ENCODE measurements at regions not wholly inside any gene's neighbourhood (a gene's known extent, or its start where the extent isn't known, plus 50 kb on each side); places are given as distances from the start of the nearest gene placed in this dataset.

GRCh38 chr14:58844544-58844943 is 206.8 kb downstream of the DACT1 start:
- H4K20me1 ChIP-seq (ENCODE audit: insufficient read depth, low read depth, low read length), result no peaks in the 10 kb centered on the region
- no peak overlapping the region for H3K4me3 ChIP-seq (ENCODE audit: low read length)
- no peaks in the 10 kb centered on the region for H3K9me3 ChIP-seq (ENCODE audit: low read length)
- H3K4me1 ChIP-seq (ENCODE audit: low read length), result no peaks in the 10 kb centered on the region
- H3K79me2 ChIP-seq (ENCODE audit: low read length), result no peaks in the 10 kb centered on the region
- H2AFZ ChIP-seq (ENCODE audit: low read length), result no peak overlapping the region
- H3K9ac ChIP-seq (ENCODE audit: low read length), result no peak overlapping the region
- no peak overlapping the region for H3K27ac ChIP-seq (ENCODE audit: low read length)
- H3K36me3 ChIP-seq (ENCODE audit: insufficient read depth, low read length), result no peaks in the 10 kb centered on the region
- no peak for DNase-seq
- no peaks in the 10 kb centered on the region for H3K9me2 ChIP-seq (replicated peaks; ENCODE audit: insufficient read depth, low read length)
- no peak overlapping the region for H3K4me2 ChIP-seq (ENCODE audit: low read depth, low read length, poor library complexity, severe bottlenecking)
- no peaks in the 10 kb centered on the region; the same call in 1 of the 2 replicates for H3K27me3 ChIP-seq (ENCODE audit: low read length)

GRCh38 chr14:58846682-58847465 is 209.1 kb downstream of the DACT1 start:
- H3K9ac ChIP-seq (ENCODE audit: low read length), result no peak overlapping the region
- no peaks in the 10 kb centered on the region for H4K20me1 ChIP-seq (ENCODE audit: insufficient read depth, low read depth, low read length)

GRCh38 chr14:58848365-58848764 is 210.6 kb downstream of the DACT1 start:
- Histone ChIP-seq H3K9ac (ENCODE audit: low read length) (no peak overlapping the region), H3K4me3 (ENCODE audit: low read length) (no peak overlapping the region)

More at GRCh38 chr14:58846682-58847465, 209.1 kb downstream of the DACT1 start:
- Histone ChIP-seq H3K4me3 (ENCODE audit: low read length) (no peak overlapping the region), H3K4me2 (ENCODE audit: low read depth, low read length, poor library complexity, severe bottlenecking) (no peak overlapping the region), H3K9me2 (replicated peaks; ENCODE audit: insufficient read depth, low read length) (no peaks in the 10 kb centered on the region), H3K27ac (ENCODE audit: low read length) (no peak overlapping the region), H3K36me3 (ENCODE audit: insufficient read depth, low read length) (no peaks in the 10 kb centered on the region), H3K27me3 (ENCODE audit: low read length) (no peaks in the 10 kb centered on the region), H3K4me1 (ENCODE audit: low read length) (no peaks in the 10 kb centered on the region), H2AFZ (ENCODE audit: low read length) (no peak overlapping the region), H3K79me2 (ENCODE audit: low read length) (no peaks in the 10 kb centered on the region), H3K9me3 (ENCODE audit: low read length) (no peaks in the 10 kb centered on the region)
- no peak for DNase-seq

GRCh38 chr14:58849601-58850000 is 211.8 kb downstream of the DACT1 start:
- no peak for DNase-seq

More at GRCh38 chr14:58848365-58848764, 210.6 kb downstream of the DACT1 start:
- DNase-seq, result no peak
- no peak overlapping the region for H3K27ac ChIP-seq (ENCODE audit: low read length)
- no peaks in the 10 kb centered on the region for H3K4me1 ChIP-seq (ENCODE audit: low read length)
- no peaks in the 10 kb centered on the region for H3K36me3 ChIP-seq (ENCODE audit: insufficient read depth, low read length)
- no peaks in the 10 kb centered on the region for H3K9me3 ChIP-seq (ENCODE audit: low read length)
- H3K27me3 ChIP-seq (ENCODE audit: low read length), result no peaks in the 10 kb centered on the region
- no peaks in the 10 kb centered on the region for H3K9me2 ChIP-seq (replicated peaks; ENCODE audit: insufficient read depth, low read length)
- H2AFZ ChIP-seq (ENCODE audit: low read length), result no peak overlapping the region
- no peaks in the 10 kb centered on the region for H4K20me1 ChIP-seq (ENCODE audit: insufficient read depth, low read depth, low read length)
- H3K79me2 ChIP-seq (ENCODE audit: low read length), result no peaks in the 10 kb centered on the region
- H3K4me2 ChIP-seq (ENCODE audit: low read depth, low read length, poor library complexity, severe bottlenecking), result no peak overlapping the region

GRCh38 chr14:58850011-58850410 is 212.2 kb downstream of the DACT1 start:
- Histone ChIP-seq H3K79me2 (ENCODE audit: low read length) (no peaks in the 10 kb centered on the region), H3K4me3 (ENCODE audit: low read length) (no peak overlapping the region), H3K36me3 (ENCODE audit: insufficient read depth, low read length) (no peaks in the 10 kb centered on the region), H3K27me3 (ENCODE audit: low read length) (no peaks in the 10 kb centered on the region), H4K20me1 (ENCODE audit: insufficient read depth, low read depth, low read length) (no peaks in the 10 kb centered on the region), H2AFZ (ENCODE audit: low read length) (no peak overlapping the region), H3K9me3 (ENCODE audit: low read length) (no peaks in the 10 kb centered on the region), H3K4me1 (ENCODE audit: low read length) (no peaks in the 10 kb centered on the region), H3K4me2 (ENCODE audit: low read depth, low read length, poor library complexity, severe bottlenecking) (no peak overlapping the region), H3K27ac (ENCODE audit: low read length) (no peak overlapping the region), H3K9ac (ENCODE audit: low read length) (no peak overlapping the region), H3K9me2 (replicated peaks; ENCODE audit: insufficient read depth, low read length) (no peaks in the 10 kb centered on the region)
- no peak for DNase-seq

More at GRCh38 chr14:58849601-58850000, 211.8 kb downstream of the DACT1 start:
- Histone ChIP-seq H3K4me3 (ENCODE audit: low read length) (no peak overlapping the region), H4K20me1 (ENCODE audit: insufficient read depth, low read depth, low read length) (no peaks in the 10 kb centered on the region), H3K36me3 (ENCODE audit: insufficient read depth, low read length) (no peaks in the 10 kb centered on the region), H3K9me3 (ENCODE audit: low read length) (no peaks in the 10 kb centered on the region), H3K9me2 (replicated peaks; ENCODE audit: insufficient read depth, low read length) (no peaks in the 10 kb centered on the region), H2AFZ (ENCODE audit: low read length) (no peak overlapping the region), H3K79me2 (ENCODE audit: low read length) (no peaks in the 10 kb centered on the region), H3K4me1 (ENCODE audit: low read length) (no peaks in the 10 kb centered on the region), H3K27ac (ENCODE audit: low read length) (no peak overlapping the region), H3K9ac (ENCODE audit: low read length) (no peak overlapping the region), H3K4me2 (ENCODE audit: low read depth, low read length, poor library complexity, severe bottlenecking) (no peak overlapping the region), H3K27me3 (ENCODE audit: low read length) (no peaks in the 10 kb centered on the region)

- no peak overlapping the region for H3K4me2 ChIP-seq (ENCODE audit: low read depth, low read length, poor library complexity, severe bottlenecking)
- H3K9me2 ChIP-seq (replicated peaks; ENCODE audit: insufficient read depth, low read length), result no peaks in the 10 kb centered on the region
- H3K27me3 ChIP-seq (ENCODE audit: low read length), result no peaks in the 10 kb centered on the region
- H3K36me3 ChIP-seq (ENCODE audit: insufficient read depth, low read length), result no peaks in the 10 kb centered on the region
- no peaks in the 10 kb centered on the region for H4K20me1 ChIP-seq (ENCODE audit: insufficient read depth, low read depth, low read length)
- H3K9me3 ChIP-seq (ENCODE audit: low read length), result peaks cover 9% of the 10 kb centered on the region
- H3K4me1 ChIP-seq (ENCODE audit: low read length), result no peaks in the 10 kb centered on the region
- H3K27ac ChIP-seq (ENCODE audit: low read length), result no peak overlapping the region
- H2AFZ ChIP-seq (ENCODE audit: low read length), result no peak overlapping the region
- H3K9ac ChIP-seq (ENCODE audit: low read length), result no peak overlapping the region
- no peak for DNase-seq
- H3K4me3 ChIP-seq (ENCODE audit: low read length), result no peak overlapping the region
- H3K79me2 ChIP-seq (ENCODE audit: low read length), result no peaks in the 10 kb centered on the region
Observed at GRCh38 chr14:58861586-58861985, 223.8 kb downstream of the DACT1 start.

- Histone ChIP-seq H3K79me2 (ENCODE audit: low read length) (no peaks in the 10 kb centered on the region), H2AFZ (ENCODE audit: low read length) (no peak overlapping the region), H4K20me1 (ENCODE audit: insufficient read depth, low read depth, low read length) (no peaks in the 10 kb centered on the region), H3K36me3 (ENCODE audit: insufficient read depth, low read length) (no peaks in the 10 kb centered on the region), H3K27me3 (ENCODE audit: low read length) (no peaks in the 10 kb centered on the region), H3K4me3 (ENCODE audit: low read length) (no peak overlapping the region), H3K9me2 (replicated peaks; ENCODE audit: insufficient read depth, low read length) (no peaks in the 10 kb centered on the region), H3K9me3 (ENCODE audit: low read length) (peaks cover 9% of the 10 kb centered on the region), H3K4me2 (ENCODE audit: low read depth, low read length, poor library complexity, severe bottlenecking) (no peak overlapping the region), H3K9ac (ENCODE audit: low read length) (no peak overlapping the region), H3K4me1 (ENCODE audit: low read length) (no peaks in the 10 kb centered on the region), H3K27ac (ENCODE audit: low read length) (no peak overlapping the region)
- DNase-seq, result no peak
Observed at GRCh38 chr14:58862416-58863160, 224.8 kb downstream of the DACT1 start.

- Histone ChIP-seq H3K9ac (ENCODE audit: low read length) (no peak overlapping the region), H3K4me1 (ENCODE audit: low read length) (no peaks in the 10 kb centered on the region), H3K27ac (ENCODE audit: low read length) (no peak overlapping the region), H3K36me3 (ENCODE audit: insufficient read depth, low read length) (no peaks in the 10 kb centered on the region), H3K9me2 (replicated peaks; ENCODE audit: insufficient read depth, low read length) (no peaks in the 10 kb centered on the region), H2AFZ (ENCODE audit: low read length) (no peak overlapping the region), H4K20me1 (ENCODE audit: insufficient read depth, low read depth, low read length) (no peaks in the 10 kb centered on the region), H3K4me2 (ENCODE audit: low read depth, low read length, poor library complexity, severe bottlenecking) (no peak overlapping the region), H3K27me3 (ENCODE audit: low read length) (no peaks in the 10 kb centered on the region), H3K79me2 (ENCODE audit: low read length) (no peaks in the 10 kb centered on the region), H3K4me3 (ENCODE audit: low read length) (no peak overlapping the region), H3K9me3 (ENCODE audit: low read length) (peaks cover 6% of the 10 kb centered on the region)
- no peak for DNase-seq
Observed at GRCh38 chr14:58863661-58864345, 226.0 kb downstream of the DACT1 start.

Measured in Karpas-422 (cell line).